GM23338 (cell line): ENCODE measurements at regions not wholly inside any gene's neighbourhood (a gene's known extent, or its start where the extent isn't known, plus 50 kb on each side); places are given as distances from the start of the nearest gene placed in this dataset.

Source experiments
- EZH2 ChIP-seq: fragments of 200-600 bp; sonication (generic); IDR thresholded peaks from one replicate; pipeline ENCODE4 v1.8.0; 2017; ENCODE audit warnings: antibody characterized with exemption, mild to moderate bottlenecking, low read depth; ENCODE audit not compliant: unreplicated experiment
- POLR2AphosphoS5 ChIP-seq: IDR thresholded peaks from 2 replicates; pipeline ENCODE4 v1.6.1; 2016; ENCODE audit warnings: antibody characterized with exemption, low read depth
- TF ChIP-seq, protein P1 (sequence below), 2 experiments: fragments of 200-600 bp in 1 of 2; sonication (generic) in 1 of 2; conservative IDR thresholded peaks; 2 replicates each; pipeline versions ENCODE4 v1.5.1 to v1.6.1; 2016 to 2017; ENCODE audit warnings: antibody characterized with exemption in 2 of 2, low read depth in 2 of 2, mild to moderate bottlenecking in 2 of 2, moderate library complexity in 1 of 2

DNA sequence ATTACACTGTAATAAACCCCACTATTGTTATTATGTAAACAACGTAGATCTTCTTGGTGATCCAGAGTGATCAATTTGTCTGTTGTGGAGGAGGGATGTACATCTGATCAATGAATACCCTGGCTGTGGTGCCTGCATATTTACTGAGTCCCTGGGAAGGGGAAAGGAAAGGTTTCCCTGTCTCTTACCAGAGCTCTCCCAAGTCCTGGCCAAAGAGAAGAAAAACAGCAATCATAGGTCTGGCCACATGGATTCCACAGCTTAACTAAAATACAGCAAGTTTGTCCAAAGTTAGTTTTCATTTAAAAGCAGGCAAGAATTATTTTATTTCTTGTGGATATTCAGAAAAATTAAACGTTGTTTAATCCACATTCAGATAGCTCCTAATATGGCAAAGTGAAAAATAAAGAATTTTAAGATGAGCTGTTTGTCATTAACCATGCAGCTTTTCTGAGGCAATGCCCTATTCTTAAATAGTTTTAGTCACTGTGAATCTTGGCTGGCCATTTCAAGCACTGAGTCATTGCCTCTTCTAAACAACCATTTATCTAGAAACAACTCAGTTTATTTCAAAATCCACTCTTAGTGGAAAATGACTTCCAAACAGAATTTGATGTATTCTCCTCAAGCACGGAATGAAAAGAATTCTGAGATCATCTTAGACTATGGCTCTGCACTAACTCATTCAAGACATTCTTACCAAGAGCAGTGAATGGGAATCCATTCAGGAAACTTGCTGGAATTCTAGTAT lies 1004.4 kb upstream of the CDH2 start:
- TF ChIP-seq, protein P1, sequence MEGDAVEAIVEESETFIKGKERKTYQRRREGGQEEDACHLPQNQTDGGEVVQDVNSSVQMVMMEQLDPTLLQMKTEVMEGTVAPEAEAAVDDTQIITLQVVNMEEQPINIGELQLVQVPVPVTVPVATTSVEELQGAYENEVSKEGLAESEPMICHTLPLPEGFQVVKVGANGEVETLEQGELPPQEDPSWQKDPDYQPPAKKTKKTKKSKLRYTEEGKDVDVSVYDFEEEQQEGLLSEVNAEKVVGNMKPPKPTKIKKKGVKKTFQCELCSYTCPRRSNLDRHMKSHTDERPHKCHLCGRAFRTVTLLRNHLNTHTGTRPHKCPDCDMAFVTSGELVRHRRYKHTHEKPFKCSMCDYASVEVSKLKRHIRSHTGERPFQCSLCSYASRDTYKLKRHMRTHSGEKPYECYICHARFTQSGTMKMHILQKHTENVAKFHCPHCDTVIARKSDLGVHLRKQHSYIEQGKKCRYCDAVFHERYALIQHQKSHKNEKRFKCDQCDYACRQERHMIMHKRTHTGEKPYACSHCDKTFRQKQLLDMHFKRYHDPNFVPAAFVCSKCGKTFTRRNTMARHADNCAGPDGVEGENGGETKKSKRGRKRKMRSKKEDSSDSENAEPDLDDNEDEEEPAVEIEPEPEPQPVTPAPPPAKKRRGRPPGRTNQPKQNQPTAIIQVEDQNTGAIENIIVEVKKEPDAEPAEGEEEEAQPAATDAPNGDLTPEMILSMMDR (conservative IDR thresholded peaks at IDR 0.05; ENCODE audit: low read depth in 2 of 2) = no peak
- TF ChIP-seq POLR2AphosphoS5 = no peak
- TF ChIP-seq EZH2 = no peak
